Heart right ventricle (tissue), 16 donors: ENCODE measurements at regions not wholly inside any gene's neighbourhood (a gene's known extent, or its start where the extent isn't known, plus 50 kb on each side); places are given as distances from the start of the nearest gene placed in this dataset.
"Not testable (repeated sequence)": the region's sequence is repeated elsewhere in the genome, so short reads cannot be mapped to it uniquely, and the experiment has no call there.

ENCODE experiments used
- ATAC-seq, 8 donors: fragments of 200-7000 bp; cut with Tn5 transposase; one replicate each; pipeline ENCODE4 v1.9.1; 2020; ENCODE audit warnings: mild to moderate bottlenecking in 8 of 8, moderate library complexity in 8 of 8, moderate number of reproducible peaks in 1 of 8
- DNase-seq, 2 donors: peaks; one replicate each; pipeline ENCODE4 v3.0.0-alpha.2; 2020
- H3K27ac ChIP-seq, 10 donors: fragments of 200-600 bp; sonication (generic) in 2 of 10; one replicate each; pipeline versions ENCODE4 v1.5.0 to v1.8.0; 2020 to 2022; ENCODE audit warnings: mild to moderate bottlenecking in 3 of 10
- H3K27me3 ChIP-seq, 7 donors: fragments of 200-600 bp; one replicate each; pipeline ENCODE4 v1.8.0; 2021 to 2022; ENCODE audit warnings: mild to moderate bottlenecking in 2 of 7
- H3K36me3 ChIP-seq, 9 donors: fragments of 200-600 bp; sonication (generic) in 1 of 9; one replicate each; pipeline versions ENCODE4 v1.5.0 to v1.8.0; 2020 to 2022; ENCODE audit warnings: mild to moderate bottlenecking in 2 of 9
- H3K4me1 ChIP-seq, 9 donors: fragments of 200-600 bp; sonication (generic) in 1 of 9; one replicate each; pipeline versions ENCODE4 v1.5.0 to v1.8.0; 2020 to 2022; ENCODE audit warnings: mild to moderate bottlenecking in 4 of 9
- H3K4me3 ChIP-seq, 10 donors: fragments of 200-600 bp; sonication (generic) in 2 of 10; one replicate each; pipeline versions ENCODE4 v1.5.0 to v1.8.0; 2020 to 2022; ENCODE audit warnings: mild to moderate bottlenecking in 7 of 10, moderate library complexity in 2 of 10
- H3K9me3 ChIP-seq, 11 donors: fragments of 200-600 bp in 10 of 11; sonication (generic) in 2 of 11; one replicate each; pipeline versions ENCODE4 v1.5.0 to v1.8.0; 2013 to 2022; ENCODE audit warnings: mild to moderate bottlenecking in 2 of 11, control low read depth in 1 of 11, moderate library complexity in 1 of 11
- CTCF ChIP-seq, 9 donors: fragments of 200-600 bp; sonication (generic) in 2 of 9; IDR thresholded peaks; one replicate each; pipeline versions ENCODE4 v1.5.0 to v1.8.0; 2021 to 2022; ENCODE audit warnings: antibody characterized with exemption in 9 of 9, mild to moderate bottlenecking in 5 of 9, moderate library complexity in 1 of 9
- WGBS, 2 donors: extraction: QIAGEN DNeasy Blood & Tissue Kit; methylation state at CpG; one replicate each; pipeline ENCODE4 v1.1.7; 2013; ENCODE audit warnings: inconsistent platforms in 1 of 2; 5-methylcytosine and 5-hydroxymethylcytosine counted together
- intact Hi-C, 10 donors: fragments of 100-400 bp; cut with DNase I; formaldehyde crosslinking; loops; one replicate each; pipeline versions ENCODE4 v1.11.1 to v1.14.2; 2022
- donor health status: Arrhythmogenic right ventricular cardiomyopathy.
- donor health status: ischemic (EF 13 %, LVEDD 7.1; RV severe dilation, severe dysfunction).
- donor health status: healthy with polysubstance abuse.
- donor health status: DM: no; HTN: yes; CAD: no.
- donor health status: DM: no; HTN: no; CAD: no.
- donor health status: ischemic (EF 25% LVEDD 6.9; RV normal size, moderate dysfunction).
- donor health status: ischemic (EF 25% LVEDD 5.7; RV mildly dilated, moderate dysfunction).
- donor health status: healthy.
- donor health status: DM: yes; HTN: yes; CAD: no.
- donor health status: Ischemic cardiomyopathy.
- donor health status: ischemic (EF 35%, LVEDD 5.7; RV mildly dilated, moderate dysfunction).
- donor health status: nonischemic (EF 11% LVEDD 7.7; RV severe dilation, severe dysfunction).
- donor health status: DM: yes; HTN: yes; CAD: no.
- donor health status: PGD.
- donor health status: ischemic (EF 29% LVEDD 5.4; RV normal size, mild dysfunction).
- donor health status: nonischemic (EF 23%, LVEDD 6.1; RV moderate dilation, normal function).

- intact Hi-C loops, result no loop called here
- no peak for DNase-seq
- WGBS, 2 donors, result 75 to 76% methylated on average over 5 of the region's 5 CpGs
- ATAC-seq, result no peak
- H3K27me3 ChIP-seq, result peaks cover 0 to 5% (median 0%) of the 10 kb centered on the region in 7 donors
- H3K36me3 ChIP-seq, result no peaks in the 10 kb centered on the region
- H3K9me3 ChIP-seq, result no peaks in the 10 kb centered on the region
- H3K4me1 ChIP-seq, result no peaks in the 10 kb centered on the region
- no peak overlapping the region for H3K4me3 ChIP-seq
- TF ChIP-seq CTCF (IDR thresholded peaks at IDR 0.05), result no peak
- H3K27ac ChIP-seq, result no peak overlapping the region
Measured at GRCh38 chr3:70464465-70464864, 152.0 kb upstream of the MDFIC2 start.

GRCh38 chr3:70450220-70450619 lies 137.8 kb upstream of the MDFIC2 start:
- ATAC-seq, H3K4me3 ChIP-seq, H3K27me3 ChIP-seq, H3K4me1 ChIP-seq, H3K36me3 ChIP-seq, H3K27ac ChIP-seq, DNase-seq, intact Hi-C loops: not testable (repeated sequence)
- peaks cover 0 to 22% (median 5%) of the 10 kb centered on the region in 11 donors for H3K9me3 ChIP-seq
- WGBS, 2 donors, result 69 to 77% methylated on average over 2 of the region's 2 CpGs

- H3K27ac ChIP-seq, intact Hi-C loops, H3K4me1 ChIP-seq, ATAC-seq, H3K27me3 ChIP-seq, DNase-seq, H3K4me3 ChIP-seq, H3K36me3 ChIP-seq, H3K9me3 ChIP-seq: not testable (repeated sequence)
- 38 to 51% methylated on average over 2 of the region's 2 CpGs for WGBS, 2 donors
Measured at GRCh38 chr3:70435422-70435821, 123.0 kb upstream of the MDFIC2 start.

GRCh38 chr3:70433091-70433490 lies 120.7 kb upstream of the MDFIC2 start:
- Histone ChIP-seq H3K9me3 (no peaks in the 10 kb centered on the region), H3K36me3 (no peaks in the 10 kb centered on the region), H3K27me3 (no peaks in the 10 kb centered on the region), H3K4me3 (no peak overlapping the region), H3K27ac (no peak overlapping the region), H3K4me1 (no peaks in the 10 kb centered on the region)
- 89 to 92% methylated on average over 1 of the region's 1 CpG for WGBS, 2 donors
- ATAC-seq (no peak), DNase-seq (no peak)
- intact Hi-C loops, result no loop called here
- no peak for TF ChIP-seq CTCF (IDR thresholded peaks at IDR 0.05)

- Histone ChIP-seq H3K27me3 (no peaks in the 10 kb centered on the region), H3K9me3 (no peaks in the 10 kb centered on the region), H3K36me3 (no peaks in the 10 kb centered on the region), H3K27ac (no peak overlapping the region), H3K4me1 (no peaks in the 10 kb centered on the region), H3K4me3 (no peak overlapping the region)
- DNase-seq, result no peak
- WGBS, 2 donors, result 85% methylated on average over 1 of the region's 1 CpG
- no peak for ATAC-seq
- no peak for TF ChIP-seq CTCF (IDR thresholded peaks at IDR 0.05)
- intact Hi-C loops, result no loop called here
Measured at GRCh38 chr3:70431911-70432310, 119.5 kb upstream of the MDFIC2 start.

- no peak for ATAC-seq
- H3K4me1 ChIP-seq, result no peaks in the 10 kb centered on the region
- no peak overlapping the region for H3K4me3 ChIP-seq
- DNase-seq, result no peak
- TF ChIP-seq CTCF (IDR thresholded peaks at IDR 0.05), result no peak
- no peaks in the 10 kb centered on the region for H3K9me3 ChIP-seq
- H3K36me3 ChIP-seq, result no peaks in the 10 kb centered on the region
- intact Hi-C loops, result no loop called here
- H3K27ac ChIP-seq, result no peak overlapping the region
- H3K27me3 ChIP-seq, result peaks cover 0 to 13% (median 0%) of the 10 kb centered on the region in 7 donors
Measured at GRCh38 chr3:70426071-70426470, 113.6 kb upstream of the MDFIC2 start.
